H9 (cell line): ENCODE measurements at regions not wholly inside any gene's neighbourhood (a gene's known extent, or its start where the extent isn't known, plus 50 kb on each side); places are given as distances from the start of the nearest gene placed in this dataset.

ENCODE experiments used
- DNase-seq: peaks from one replicate; pipeline ENCODE4 v3.0.0-alpha.2; 2017
- H2AFZ ChIP-seq: one replicate; pipeline ENCODE4 v1.6.1; 2013; ENCODE audit warnings: mild to moderate bottlenecking, low read length, control low read depth, moderate library complexity
- H2AK5ac ChIP-seq: 2 replicates; pipeline ENCODE4 v1.6.1; 2013; ENCODE audit warnings: low read length, control low read depth, mixed read lengths; ENCODE audit not compliant: insufficient read length
- H2BK120ac ChIP-seq: one replicate; pipeline ENCODE4 v1.6.1; 2013; ENCODE audit warnings: low read depth, mild to moderate bottlenecking, low read length, control low read depth, inconsistent platforms; ENCODE audit not compliant: poor library complexity, severe bottlenecking
- H2BK12ac ChIP-seq: 2 replicates; pipeline ENCODE4 v1.6.1; 2013; ENCODE audit warnings: low read length, control low read depth, mixed read lengths, low read depth; ENCODE audit not compliant: insufficient read length
- H2BK15ac ChIP-seq: 2 replicates; pipeline ENCODE4 v1.6.1; 2013; ENCODE audit warnings: low read depth, low read length, control low read depth
- H2BK20ac ChIP-seq: one replicate; pipeline ENCODE4 v1.6.1; 2013; ENCODE audit warnings: low read depth, mild to moderate bottlenecking, low read length, control low read depth, inconsistent platforms; ENCODE audit not compliant: poor library complexity, severe bottlenecking
- H2BK5ac ChIP-seq: 2 replicates; pipeline ENCODE4 v1.6.1; 2013; ENCODE audit warnings: low read length, control low read depth, mixed read lengths; ENCODE audit not compliant: insufficient read length
- H3K14ac ChIP-seq: 2 replicates; pipeline ENCODE4 v1.6.1; 2013; ENCODE audit warnings: low read length, control low read depth; ENCODE audit not compliant: insufficient read depth
- H3K18ac ChIP-seq: 2 replicates; pipeline ENCODE4 v1.6.1; 2013; ENCODE audit warnings: low read depth, mild to moderate bottlenecking, mixed read lengths, low read length, control low read depth; ENCODE audit not compliant: insufficient read length
- H3K23ac ChIP-seq: 2 replicates; pipeline ENCODE4 v1.6.1; 2013; ENCODE audit warnings: low read length, control low read depth, mixed read lengths, low read depth; ENCODE audit not compliant: insufficient read length
- H3K23me2 ChIP-seq: 2 replicates; pipeline ENCODE4 v1.6.1; 2013; ENCODE audit warnings: low read depth, mild to moderate bottlenecking, mixed read lengths, low read length, control low read depth; ENCODE audit not compliant: insufficient read length, poor library complexity, severe bottlenecking
- H3K27ac ChIP-seq: 2 replicates; pipeline ENCODE4 v1.5.1; 2013; ENCODE audit warnings: low read length, control low read depth, mixed read lengths, low read depth; ENCODE audit not compliant: insufficient read length
- H3K27me3 ChIP-seq: 2 replicates; pipeline ENCODE4 v1.6.1; 2013; ENCODE audit warnings: low read length, control low read depth, inconsistent platforms; ENCODE audit not compliant: insufficient read depth
- H3K4ac ChIP-seq: 2 replicates; pipeline ENCODE4 v1.6.1; 2013; ENCODE audit warnings: low read depth, mild to moderate bottlenecking, control low read depth, inconsistent platforms, low read length, moderate library complexity
- H3K4me1 ChIP-seq: 2 replicates; pipeline ENCODE4 v1.6.1; 2013; ENCODE audit warnings: low read length, control low read depth, inconsistent platforms; ENCODE audit not compliant: insufficient read depth
- H3K4me2 ChIP-seq: 2 replicates; pipeline ENCODE4 v1.6.1; 2013; ENCODE audit warnings: low read length, control low read depth, mixed read lengths; ENCODE audit not compliant: insufficient read length, insufficient read depth
- H3K56ac ChIP-seq: 2 replicates; pipeline ENCODE4 v1.6.1; 2013; ENCODE audit warnings: low read depth, mild to moderate bottlenecking, mixed read lengths, low read length, control low read depth; ENCODE audit not compliant: insufficient read length
- H3K79me1 ChIP-seq: 2 replicates; pipeline ENCODE4 v1.6.1; 2013; ENCODE audit warnings: low read depth, mild to moderate bottlenecking, moderate library complexity, low read length, control low read depth, inconsistent platforms; ENCODE audit not compliant: insufficient read depth, poor library complexity, severe bottlenecking
- H3K79me2 ChIP-seq: 2 replicates; pipeline ENCODE4 v1.6.1; 2013; ENCODE audit warnings: low read length, control low read depth, inconsistent platforms; ENCODE audit not compliant: insufficient read depth
- H3K9ac ChIP-seq: 2 replicates; pipeline ENCODE4 v1.6.1; 2013; ENCODE audit warnings: low read length, control low read depth, mixed read lengths; ENCODE audit not compliant: insufficient read length; ENCODE audit errors: extremely low read depth
- H3K9me3 ChIP-seq: one replicate; pipeline ENCODE4 v1.6.1; 2013; ENCODE audit warnings: low read depth, low read length, inconsistent platforms; ENCODE audit not compliant: control insufficient read depth
- H3T11ph ChIP-seq: one replicate; pipeline ENCODE4 v1.6.1; 2013; ENCODE audit warnings: mild to moderate bottlenecking, low read length, control low read depth, inconsistent platforms
- H4K20me1 ChIP-seq: one replicate; pipeline ENCODE4 v1.6.1; 2013; ENCODE audit not compliant: control insufficient read depth, insufficient read length, insufficient read depth
- H4K5ac ChIP-seq: 2 replicates; pipeline ENCODE4 v1.6.1; 2013; ENCODE audit warnings: low read depth, mild to moderate bottlenecking, mixed read lengths, low read length, control low read depth; ENCODE audit not compliant: insufficient read length
- H4K8ac ChIP-seq: replicated peaks from 2 replicates; pipeline ENCODE4 v1.6.1; 2013; ENCODE audit warnings: low read length, control low read depth, mixed read lengths, low read depth; ENCODE audit not compliant: insufficient read length
- H4K91ac ChIP-seq: 2 replicates; pipeline ENCODE4 v1.6.1; 2013; ENCODE audit warnings: low read depth, mild to moderate bottlenecking, moderate library complexity, mixed read lengths, low read length, control low read depth; ENCODE audit not compliant: insufficient read length
- H3K27ac Mint-ChIP-seq, 3 experiments: 2 replicates in 2 of 3; 3 replicates in 1 of 3; pipeline ENCODE4 v1.8.0; 2020 to 2021; ENCODE audit warnings: mixed read lengths in 3 of 3, mild to moderate bottlenecking in 1 of 3, moderate library complexity in 1 of 3
- H3K27me3 Mint-ChIP-seq: 2 replicates; pipeline ENCODE4 v1.8.0; 2021; ENCODE audit warnings: low read depth, mild to moderate bottlenecking, moderate library complexity, mixed read lengths
- H3K36me3 Mint-ChIP-seq, 3 experiments: 2 replicates in 2 of 3; 3 replicates in 1 of 3; pipeline ENCODE4 v1.8.0; 2020 to 2021; ENCODE audit warnings: low read depth in 3 of 3, mixed read lengths in 3 of 3; ENCODE audit not compliant: insufficient read depth in 1 of 3
- H3K4me1 Mint-ChIP-seq, 2 experiments: 2 replicates each; pipeline ENCODE4 v1.8.0; 2020; ENCODE audit warnings: mixed read lengths in 2 of 2
- H3K4me3 Mint-ChIP-seq, 2 experiments: 2 replicates in 1 of 2; 3 replicates in 1 of 2; pipeline ENCODE4 v1.8.0; 2020 to 2021; ENCODE audit warnings: mild to moderate bottlenecking in 2 of 2, mixed read lengths in 2 of 2, moderate library complexity in 1 of 2
- H3K9me3 Mint-ChIP-seq, 2 experiments: 2 replicates in 1 of 2; 3 replicates in 1 of 2; pipeline ENCODE4 v1.8.0; 2020; ENCODE audit warnings: mild to moderate bottlenecking in 2 of 2, mixed read lengths in 2 of 2, moderate library complexity in 1 of 2
- CTCF ChIP-seq: fragments of 200-600 bp; sonication (generic); conservative IDR thresholded peaks from 3 replicates; pipeline ENCODE4 v1.8.0; 2021; ENCODE audit warnings: antibody characterized with exemption, mild to moderate bottlenecking
- WGBS: extraction: QIAGEN DNeasy Blood & Tissue Kit; methylation state at CpG from one replicate; pipeline ENCODE4 v1.1.7; 2013; ENCODE audit warnings: missing lambda C conversion rate, low lambda C conversion rate, mixed read lengths; ENCODE audit not compliant: insufficient read length; ENCODE audit errors: extremely low coverage; 5-methylcytosine and 5-hydroxymethylcytosine counted together

- Histone ChIP-seq H2BK12ac (no peak overlapping the region), H3T11ph (no peak overlapping the region), H3K27me3 (no peaks in the 10 kb centered on the region), H2BK120ac (no peak overlapping the region), H4K20me1 (no peaks in the 10 kb centered on the region), H3K9ac (no peak overlapping the region), H4K5ac (no peak overlapping the region), H3K23me2 (no peaks in the 10 kb centered on the region), H3K9me3 (no peaks in the 10 kb centered on the region), H3K79me2 (no peaks in the 10 kb centered on the region), H3K79me1 (no peaks in the 10 kb centered on the region), H2AK5ac (no peak overlapping the region), H3K27ac (no peak overlapping the region), H2BK20ac (no peak overlapping the region), H3K4me2 (no peak overlapping the region), H3K4me1 (no peaks in the 10 kb centered on the region), H3K56ac (no peak overlapping the region), H3K14ac (no peak overlapping the region), H4K8ac (no peak overlapping the region), H3K23ac (no peak overlapping the region), H3K4ac (no peak overlapping the region), H4K91ac (no peak overlapping the region), H2BK5ac (no peak overlapping the region), H2AFZ (no peak overlapping the region), H3K18ac (no peak overlapping the region), H2BK15ac (no peak overlapping the region)
- peaks cover 0 to 32% (median 3%) of the 10 kb centered on the region in 3 experiments; a peak in 3 of 7 replicates for H3K36me3 Mint-ChIP-seq
- H3K4me3 Mint-ChIP-seq = no peak overlapping the region
- TF ChIP-seq CTCF = no peak
- no peak for DNase-seq
- no CpG with 5 or more reads among the region's 4 CpGs for WGBS
- no peaks in the 10 kb centered on the region for H3K27me3 Mint-ChIP-seq
- no peak overlapping the region for H3K27ac Mint-ChIP-seq
- no peaks in the 10 kb centered on the region for H3K4me1 Mint-ChIP-seq
- H3K9me3 Mint-ChIP-seq = peaks cover 22 to 35% of the 10 kb centered on the region in 2 experiments
Measured at GRCh38 chr2:168371273-168372019, 84.6 kb upstream of the CERS6 start.
